IPS-20b (cell line): ENCODE measurements at regions not wholly inside any gene's neighbourhood (a gene's known extent, or its start where the extent isn't known, plus 50 kb on each side); places are given as distances from the start of the nearest gene placed in this dataset.

Experiments used
- H3K27ac ChIP-seq: one replicate; pipeline ENCODE4 v1.5.1; 2013; ENCODE audit warnings: low read length
- H3K27me3 ChIP-seq: 2 replicates; pipeline ENCODE4 v1.6.1; 2013; ENCODE audit warnings: mild to moderate bottlenecking, low read length, inconsistent platforms; ENCODE audit not compliant: insufficient read depth
- H3K36me3 ChIP-seq: 2 replicates; pipeline ENCODE4 v1.6.1; 2013; ENCODE audit warnings: low read depth, mild to moderate bottlenecking, inconsistent platforms, low read length, moderate library complexity; ENCODE audit not compliant: insufficient read depth
- H3K4me1 ChIP-seq: 2 replicates; pipeline ENCODE4 v1.6.1; 2013; ENCODE audit warnings: mild to moderate bottlenecking, control low read depth, inconsistent platforms, low read length, moderate library complexity; ENCODE audit not compliant: insufficient read depth
- H3K4me3 ChIP-seq: 2 replicates; pipeline ENCODE4 v1.5.1; 2013; ENCODE audit warnings: mild to moderate bottlenecking, low read length, inconsistent platforms
- H3K9ac ChIP-seq: 2 replicates; pipeline ENCODE4 v1.6.1; 2013; ENCODE audit warnings: low read depth, mild to moderate bottlenecking, inconsistent platforms, low read length, moderate library complexity
- H3K9me3 ChIP-seq: 2 replicates; pipeline ENCODE4 v1.6.1; 2013; ENCODE audit warnings: mild to moderate bottlenecking, low read depth, low read length, inconsistent platforms; ENCODE audit not compliant: insufficient read depth

GRCh38 chr4:53693909-53694308 is 102.6 kb upstream of the LNX1 start:
- Histone ChIP-seq H3K4me3 (no peak overlapping the region), H3K27ac (no peak overlapping the region), H3K9ac (no peak overlapping the region), H3K4me1 (no peaks in the 10 kb centered on the region), H3K36me3 (no peaks in the 10 kb centered on the region), H3K27me3 (no peaks in the 10 kb centered on the region), H3K9me3 (no peaks in the 10 kb centered on the region)

- Histone ChIP-seq H3K9me3 (no peaks in the 10 kb centered on the region), H3K4me3 (no peak overlapping the region), H3K27ac (no peak overlapping the region), H3K27me3 (no peaks in the 10 kb centered on the region), H3K36me3 (no peaks in the 10 kb centered on the region), H3K4me1 (no peaks in the 10 kb centered on the region), H3K9ac (no peak overlapping the region)
Measured at GRCh38 chr4:53693408-53693807, 102.1 kb upstream of the LNX1 start.

- no peak overlapping the region for H3K9ac ChIP-seq
- H3K4me1 ChIP-seq = no peaks in the 10 kb centered on the region
Measured at GRCh38 chr4:53688186-53688790, 97.0 kb upstream of the LNX1 start.

GRCh38 chr4:53686521-53686920 is 95.2 kb upstream of the LNX1 start:
- H3K4me1 ChIP-seq = no peaks in the 10 kb centered on the region

More at GRCh38 chr4:53688186-53688790, 97.0 kb upstream of the LNX1 start:
- H3K27ac ChIP-seq = no peak overlapping the region
- no peaks in the 10 kb centered on the region for H3K36me3 ChIP-seq
- H3K9me3 ChIP-seq = no peaks in the 10 kb centered on the region
- no peaks in the 10 kb centered on the region for H3K27me3 ChIP-seq
- H3K4me3 ChIP-seq = no peak overlapping the region

GRCh38 chr4:53684136-53685130 is 93.1 kb upstream of the LNX1 start:
- Histone ChIP-seq H3K27ac (no peak overlapping the region), H3K9ac (no peak overlapping the region), H3K36me3 (no peaks in the 10 kb centered on the region), H3K9me3 (no peaks in the 10 kb centered on the region), H3K4me1 (no peaks in the 10 kb centered on the region), H3K4me3 (no peak overlapping the region), H3K27me3 (no peaks in the 10 kb centered on the region)

More at GRCh38 chr4:53686521-53686920, 95.2 kb upstream of the LNX1 start:
- no peak overlapping the region for H3K4me3 ChIP-seq
- no peak overlapping the region for H3K9ac ChIP-seq
- H3K27ac ChIP-seq = no peak overlapping the region
- no peaks in the 10 kb centered on the region for H3K27me3 ChIP-seq
- no peaks in the 10 kb centered on the region for H3K36me3 ChIP-seq
- no peaks in the 10 kb centered on the region for H3K9me3 ChIP-seq

- Histone ChIP-seq H3K27me3 (no peaks in the 10 kb centered on the region), H3K4me1 (no peaks in the 10 kb centered on the region), H3K9ac (no peak overlapping the region), H3K27ac (no peak overlapping the region), H3K36me3 (no peaks in the 10 kb centered on the region), H3K9me3 (no peaks in the 10 kb centered on the region), H3K4me3 (no peak overlapping the region)
Measured at GRCh38 chr4:53682908-53683307, 91.6 kb upstream of the LNX1 start.

GRCh38 chr4:53682196-53682595 is 90.9 kb upstream of the LNX1 start:
- no peak overlapping the region for H3K9ac ChIP-seq
- H3K4me1 ChIP-seq = no peaks in the 10 kb centered on the region
- no peaks in the 10 kb centered on the region for H3K9me3 ChIP-seq
- no peak overlapping the region for H3K4me3 ChIP-seq
- H3K36me3 ChIP-seq = no peaks in the 10 kb centered on the region
- H3K27ac ChIP-seq = no peak overlapping the region
- no peaks in the 10 kb centered on the region for H3K27me3 ChIP-seq

GRCh38 chr4:53680598-53680997 is 89.3 kb upstream of the LNX1 start:
- no peaks in the 10 kb centered on the region for H3K36me3 ChIP-seq
- no peak overlapping the region for H3K4me3 ChIP-seq
- H3K27me3 ChIP-seq = no peaks in the 10 kb centered on the region
- no peaks in the 10 kb centered on the region for H3K9me3 ChIP-seq
- no peaks in the 10 kb centered on the region for H3K4me1 ChIP-seq
- H3K27ac ChIP-seq = no peak overlapping the region
- no peak overlapping the region for H3K9ac ChIP-seq

GRCh38 chr4:53680168-53680567 is 88.9 kb upstream of the LNX1 start:
- no peak overlapping the region for H3K9ac ChIP-seq
- H3K9me3 ChIP-seq = no peaks in the 10 kb centered on the region
- no peak overlapping the region for H3K4me3 ChIP-seq
- no peak overlapping the region for H3K27ac ChIP-seq
- H3K36me3 ChIP-seq = no peaks in the 10 kb centered on the region
- H3K27me3 ChIP-seq = no peaks in the 10 kb centered on the region
- no peaks in the 10 kb centered on the region for H3K4me1 ChIP-seq

GRCh38 chr4:53676402-53676871 is 85.2 kb upstream of the LNX1 start:
- Histone ChIP-seq H3K27ac (no peak overlapping the region), H3K4me3 (no peak overlapping the region), H3K36me3 (no peaks in the 10 kb centered on the region), H3K4me1 (no peaks in the 10 kb centered on the region), H3K9me3 (no peaks in the 10 kb centered on the region), H3K9ac (no peak overlapping the region), H3K27me3 (no peaks in the 10 kb centered on the region)

GRCh38 chr4:53674903-53675302 is 83.6 kb upstream of the LNX1 start:
- no peak overlapping the region for H3K4me3 ChIP-seq
- no peak overlapping the region for H3K9ac ChIP-seq
- no peaks in the 10 kb centered on the region for H3K9me3 ChIP-seq
- H3K27ac ChIP-seq = no peak overlapping the region
- H3K36me3 ChIP-seq = no peaks in the 10 kb centered on the region
- no peaks in the 10 kb centered on the region for H3K27me3 ChIP-seq
- no peaks in the 10 kb centered on the region for H3K4me1 ChIP-seq

GRCh38 chr4:53672873-53673272 is 81.6 kb upstream of the LNX1 start:
- Histone ChIP-seq H3K36me3 (no peaks in the 10 kb centered on the region), H3K27ac (no peak overlapping the region), H3K9me3 (no peaks in the 10 kb centered on the region), H3K4me3 (no peak overlapping the region), H3K9ac (no peak overlapping the region), H3K4me1 (no peaks in the 10 kb centered on the region), H3K27me3 (no peaks in the 10 kb centered on the region)
